ENCODE measurements at regions not wholly inside any gene's neighbourhood (a gene's known extent, or its start where the extent isn't known, plus 50 kb on each side); places are given as distances from the start of the nearest gene placed in this dataset.
A peak's percentile ranks its signal among the peaks of the same experiment; 100 is the strongest.

GRCh38 chr2:121900391-121900790 lies 144.9 kb downstream of the TSN start:
- no peak for DNase-seq (ENCODE audit: low spot score)

GRCh38 chr2:121902171-121902591 lies 146.7 kb downstream of the TSN start:
- peak; percentile 95 for DNase-seq (ENCODE audit: low spot score)

- peak; percentile 75 for DNase-seq (ENCODE audit: low spot score)
These were observed 147.2 kb downstream of the TSN start for GRCh38 chr2:121902616-121903015.

- DNase-seq (ENCODE audit: low spot score): peak; percentile 82
These were observed 147.7 kb downstream of the TSN start for GRCh38 chr2:121903037-121903689.

- no peak for DNase-seq (ENCODE audit: low spot score)
These were observed 149.2 kb downstream of the TSN start for GRCh38 chr2:121904656-121905055.

DNA sequence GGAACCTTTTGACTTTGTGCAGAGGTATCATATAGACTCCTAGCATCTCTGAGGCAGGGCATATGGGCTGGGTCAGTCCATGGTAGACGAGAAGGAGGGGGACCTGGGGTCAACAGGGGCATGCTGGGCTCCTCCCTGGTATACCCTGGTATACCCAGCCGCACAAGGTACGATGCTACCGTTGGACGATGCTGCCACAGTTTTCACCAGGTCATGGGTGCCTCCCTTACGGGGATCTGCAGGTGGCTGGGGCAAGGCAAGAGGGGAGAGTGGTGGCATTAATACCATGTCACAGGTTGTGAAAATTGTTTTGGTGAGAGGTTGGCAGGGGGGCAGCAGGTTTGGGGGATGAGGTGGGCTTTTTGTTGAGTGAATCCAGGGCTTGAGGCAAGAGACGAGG lies 149.8 kb downstream of the TSN start:
- DNase-seq (ENCODE audit: low spot score): no peak

DNA sequence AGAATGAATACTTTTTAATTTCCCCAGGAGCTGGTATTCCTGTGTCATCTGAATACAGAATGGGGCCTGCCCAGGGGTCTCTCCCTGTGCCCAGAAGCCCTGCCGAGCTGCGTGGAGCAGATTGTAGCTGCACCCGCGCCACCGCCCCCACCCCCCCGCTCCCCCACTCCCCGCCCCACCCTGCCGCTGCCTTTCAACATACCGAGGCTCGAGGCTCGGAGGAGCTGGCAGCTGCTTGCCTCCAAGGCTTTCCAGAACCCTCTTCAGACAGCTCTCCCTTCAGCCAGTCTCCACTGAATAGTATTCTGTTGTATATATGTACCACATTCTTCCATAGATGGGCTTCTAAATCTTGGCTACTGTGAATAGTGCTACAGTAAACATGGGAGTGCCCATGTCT lies 150.7 kb downstream of the TSN start:
- DNase-seq (ENCODE audit: low spot score): no peak

- no peak for DNase-seq (ENCODE audit: low spot score)
These were observed 152.5 kb downstream of the TSN start for GRCh38 chr2:121907928-121908327.

DNA sequence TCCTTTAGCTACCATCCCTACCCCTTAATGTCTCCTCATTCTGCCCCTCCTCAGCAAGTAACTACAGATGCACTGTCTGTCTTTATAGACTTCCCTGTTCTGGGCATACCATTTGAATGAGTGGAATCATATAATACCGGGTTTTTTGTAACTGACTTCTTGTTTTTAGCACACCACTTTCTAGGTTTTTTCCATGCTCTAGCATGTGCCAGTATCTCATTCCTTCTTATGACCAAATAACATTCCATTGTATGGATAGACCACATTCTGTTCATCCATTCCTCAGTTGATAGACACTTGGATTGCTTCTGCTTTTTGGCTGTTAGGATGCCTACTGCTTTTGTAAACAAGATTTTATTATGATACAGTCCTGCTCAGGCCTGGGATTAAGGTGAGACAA lies 154.7 kb downstream of the TSN start:
- DNase-seq (ENCODE audit: low spot score): peak; percentile 34

DNA sequence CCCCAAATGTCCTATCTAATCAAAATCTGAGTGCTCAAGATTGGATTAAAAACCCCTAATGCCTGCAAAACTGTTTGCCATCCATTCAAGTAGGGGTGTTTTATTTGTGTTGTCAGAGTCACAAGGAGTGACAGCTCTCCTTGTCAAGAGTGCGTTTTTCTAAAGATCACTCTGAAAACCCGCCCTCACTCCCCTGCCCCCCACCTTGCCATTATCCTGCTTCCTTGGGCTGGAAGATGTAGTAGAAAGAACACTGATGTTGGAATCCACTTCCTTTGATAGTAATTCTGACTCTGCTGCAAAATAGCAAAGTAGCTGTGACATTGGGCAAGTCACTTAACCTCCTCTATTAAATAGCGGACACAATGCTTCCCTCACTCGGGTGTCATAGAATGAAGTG lies 155.6 kb downstream of the TSN start:
- no peak for DNase-seq (ENCODE audit: low spot score)

GRCh38 chr2:121917143-121917542 lies 161.7 kb downstream of the TSN start:
- DNase-seq (ENCODE audit: low spot score): no peak

GRCh38 chr2:121918231-121918630 lies 162.8 kb downstream of the TSN start:
- DNase-seq (ENCODE audit: low spot score): no peak

GRCh38 chr2:121919803-121920202 lies 164.4 kb downstream of the TSN start:
- no peak for DNase-seq (ENCODE audit: low spot score)

GRCh38 chr2:121925466-121925865 lies 170.0 kb downstream of the TSN start:
- DNase-seq (ENCODE audit: low spot score): no peak

GRCh38 chr2:121943285-121943684 lies 187.8 kb downstream of the TSN start:
- DNase-seq (ENCODE audit: low spot score): no peak

DNA sequence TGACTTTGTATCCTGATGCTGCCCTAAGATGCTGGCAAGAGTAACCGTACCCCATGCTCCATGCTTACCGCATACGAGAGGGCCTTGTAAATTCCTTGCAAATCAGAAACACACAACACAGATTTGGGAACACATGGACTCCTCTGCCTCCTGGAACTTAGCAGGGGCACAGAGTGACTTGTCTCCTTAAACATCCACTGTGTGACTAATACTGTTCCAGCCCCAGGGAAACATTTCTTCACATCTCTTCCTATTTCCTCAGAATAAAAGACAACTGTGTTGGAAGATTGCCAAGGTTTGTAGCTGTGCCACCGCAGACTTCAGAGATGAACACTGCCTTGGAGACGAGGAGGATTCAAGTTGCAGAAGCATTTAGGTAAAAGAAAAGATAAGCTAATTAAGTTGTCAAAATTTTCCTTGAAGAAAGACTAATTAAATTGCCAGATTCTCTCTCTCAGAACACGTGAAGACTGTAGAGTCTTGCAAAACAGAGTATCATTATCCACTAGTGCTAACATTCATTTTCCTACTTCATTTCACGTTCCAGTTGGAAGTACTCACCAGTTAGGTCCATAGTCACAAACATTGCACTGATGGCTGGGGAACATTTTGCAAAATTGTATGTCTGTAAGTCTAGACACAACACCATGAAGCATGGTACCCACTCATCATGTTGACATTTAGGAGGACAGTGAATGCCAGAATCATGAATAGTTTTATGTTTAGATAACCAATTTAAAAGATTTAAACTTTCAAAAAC lies 188.8 kb downstream of the TSN start:
- DNase-seq (ENCODE audit: low spot score): peak; percentile 83

GRCh38 chr2:121947674-121948073 lies 192.2 kb downstream of the TSN start:
- DNase-seq (ENCODE audit: low spot score): no peak

- no peak for DNase-seq (ENCODE audit: low spot score)
These were observed 193.8 kb downstream of the TSN start for GRCh38 chr2:121949271-121949670.

DNA sequence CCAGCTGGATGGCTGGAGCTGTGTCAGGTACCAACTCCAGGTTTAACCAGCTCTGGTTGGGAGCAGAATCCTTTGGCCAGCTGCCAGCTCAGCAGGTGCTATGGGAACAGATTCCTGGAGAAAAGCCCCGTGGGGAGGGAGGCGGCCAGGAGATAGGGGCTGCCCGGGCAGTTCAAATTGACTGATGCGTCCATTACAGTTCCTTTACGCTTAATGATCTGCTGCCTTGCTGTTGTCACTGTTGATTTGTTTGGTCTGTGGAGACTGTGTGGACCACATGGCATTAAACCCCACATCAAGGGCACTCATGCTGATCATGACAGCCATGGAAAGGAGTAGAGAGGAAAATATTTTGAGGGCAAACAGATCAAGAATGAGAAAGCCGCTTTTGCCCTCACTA lies 200.0 kb downstream of the TSN start:
- no peak for DNase-seq (ENCODE audit: low spot score)

- DNase-seq (ENCODE audit: low spot score): no peak
These were observed 200.4 kb downstream of the TSN start for GRCh38 chr2:121955872-121956271.

GRCh38 chr2:121960251-121960650 lies 204.8 kb downstream of the TSN start:
- no peak for DNase-seq (ENCODE audit: low spot score)

DNA sequence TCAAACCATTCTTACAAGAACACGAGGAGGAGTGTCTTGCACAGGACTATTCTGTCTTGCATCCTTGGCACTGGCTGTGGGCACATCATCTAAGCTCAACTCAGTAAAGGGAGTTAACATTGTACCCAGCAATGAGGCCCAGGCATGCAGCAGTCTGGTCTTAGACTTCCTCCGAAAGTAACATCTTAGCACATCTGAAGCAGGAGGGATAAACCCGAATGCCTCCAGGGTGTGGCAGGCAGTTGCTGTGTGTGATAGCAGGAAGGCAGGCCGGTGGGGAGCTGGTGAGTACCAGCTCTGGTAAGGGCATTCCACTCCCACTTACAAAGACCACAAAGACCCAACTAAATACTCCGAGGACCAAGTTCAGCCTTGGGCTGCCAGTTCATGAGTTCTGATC lies 206.3 kb downstream of the TSN start:
- DNase-seq (ENCODE audit: low spot score): no peak

GRCh38 chr2:121965661-121966060 lies 210.2 kb downstream of the TSN start:
- no peak for DNase-seq (ENCODE audit: low spot score)

DNA sequence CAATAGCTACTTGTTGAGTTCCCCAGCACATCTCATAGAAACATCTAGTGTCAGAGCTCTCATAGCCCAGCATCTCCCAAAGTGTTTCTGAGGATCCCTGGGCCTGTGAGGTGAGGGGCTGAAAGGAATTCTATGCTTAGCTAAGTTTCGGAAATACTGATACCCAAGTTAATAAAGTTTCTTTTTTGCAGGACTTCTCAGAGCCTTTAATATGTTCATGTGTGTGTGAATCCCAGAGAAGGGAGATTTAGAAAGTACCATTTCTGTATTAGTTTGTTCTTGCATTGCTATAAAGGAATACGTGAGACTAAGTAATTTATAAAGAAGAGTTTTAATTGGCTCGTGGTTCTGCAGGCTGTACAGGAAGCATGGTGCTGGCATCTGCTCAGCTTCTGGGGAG lies 211.2 kb downstream of the TSN start:
- DNase-seq (ENCODE audit: low spot score): no peak
